DND-41 (cell line): ENCODE measurements at regions not wholly inside any gene's neighbourhood (a gene's known extent, or its start where the extent isn't known, plus 50 kb on each side); places are given as distances from the start of the nearest gene placed in this dataset.

Experiments used
- ATAC-seq: fragments of 200-7000 bp; cut with Tn5 transposase; 3 replicates; pipeline ENCODE4 v1.9.1; 2021; ENCODE audit warnings: low read depth; ENCODE audit not compliant: insufficient read depth
- DNase-seq: peaks from one replicate; pipeline ENCODE4 v3.0.0-alpha.2; 2020
- H2AFZ ChIP-seq: 2 replicates; pipeline ENCODE4 v1.6.0; 2012; ENCODE audit warnings: low read depth, low read length
- H3K27ac ChIP-seq: 2 replicates; pipeline ENCODE4 v1.5.1; 2012; ENCODE audit warnings: low read length, inconsistent platforms
- H3K27me3 ChIP-seq: fragments of 200-600 bp; sonication (generic); 2 replicates; pipeline ENCODE4 v1.6.0; 2012; ENCODE audit warnings: low read length, mild to moderate bottlenecking, inconsistent platforms; ENCODE audit not compliant: insufficient read depth, poor library complexity
- H3K36me3 ChIP-seq: 2 replicates; pipeline ENCODE4 v1.5.1; 2012; ENCODE audit warnings: low read length, inconsistent platforms; ENCODE audit not compliant: insufficient read depth
- H3K4me1 ChIP-seq: 2 replicates; pipeline ENCODE4 v1.5.1; 2012; ENCODE audit warnings: mild to moderate bottlenecking, low read length; ENCODE audit not compliant: insufficient read depth
- H3K4me2 ChIP-seq: 2 replicates; pipeline ENCODE4 v1.6.0; 2012; ENCODE audit warnings: mild to moderate bottlenecking, moderate library complexity, low read length, inconsistent platforms; ENCODE audit not compliant: insufficient read depth
- H3K4me3 ChIP-seq, 2 experiments: fragments of 200-600 bp in 1 of 2; shearing (Covaris generic) in 1 of 2; 2 replicates each; pipeline ENCODE4 v1.5.1; 2012 to 2016; ENCODE audit warnings: inconsistent platforms in 2 of 2, low read length in 2 of 2, mild to moderate bottlenecking in 2 of 2, low read depth in 1 of 2, moderate library complexity in 1 of 2
- H3K79me2 ChIP-seq: 2 replicates; pipeline ENCODE4 v1.6.0; 2012; ENCODE audit warnings: low read length, inconsistent platforms; ENCODE audit not compliant: insufficient read depth
- H3K9ac ChIP-seq: 2 replicates; pipeline ENCODE4 v1.6.0; 2012; ENCODE audit warnings: low read depth, mild to moderate bottlenecking, inconsistent platforms, low read length, moderate library complexity
- H3K9me3 ChIP-seq: 2 replicates; pipeline ENCODE4 v1.5.1; 2012; ENCODE audit warnings: low read length, moderate library complexity, mild to moderate bottlenecking, inconsistent platforms; ENCODE audit not compliant: insufficient read depth, severe bottlenecking
- H4K20me1 ChIP-seq: 2 replicates; pipeline ENCODE4 v1.6.0; 2012; ENCODE audit warnings: low read length; ENCODE audit not compliant: insufficient read depth
- CTCF ChIP-seq: IDR thresholded peaks from 2 replicates; pipeline ENCODE4 v1.5.1; 2012; ENCODE audit warnings: borderline replicate concordance, low read length, moderate library complexity, mild to moderate bottlenecking; ENCODE audit not compliant: poor library complexity, severe bottlenecking; ENCODE audit errors: extremely low read depth
- EZH2 ChIP-seq: IDR thresholded peaks from 3 replicates; pipeline ENCODE4 v1.6.1; 2012; ENCODE audit warnings: borderline replicate concordance, low read depth, mild to moderate bottlenecking, moderate library complexity, low read length, inconsistent platforms; ENCODE audit not compliant: severe bottlenecking

GRCh38 chr3:177358977-177359592, 161.8 kb upstream of the TBL1XR1 start:
- Histone ChIP-seq H2AFZ (peak overlapping the region; percentile 73), H3K9me3 (no peaks in the 10 kb centered on the region), H3K4me1 (peaks cover 45% of the 10 kb centered on the region), H3K27ac (peak overlapping the region; percentile 98), H3K79me2 (no peaks in the 10 kb centered on the region), H4K20me1 (no peaks in the 10 kb centered on the region), H3K4me2 (peak overlapping the region; percentile 67), H3K36me3 (no peaks in the 10 kb centered on the region), H3K27me3 (no peaks in the 10 kb centered on the region), H3K4me3 (peak overlapping the region in 1 of 2 experiments; percentile 55; a peak in 2 of 4 replicates), H3K9ac (peak overlapping the region; percentile 59)
- no peak for DNase-seq
- TF ChIP-seq EZH2 (no peak), CTCF (no peak)
- ATAC-seq, result peak; percentile 47

DNA sequence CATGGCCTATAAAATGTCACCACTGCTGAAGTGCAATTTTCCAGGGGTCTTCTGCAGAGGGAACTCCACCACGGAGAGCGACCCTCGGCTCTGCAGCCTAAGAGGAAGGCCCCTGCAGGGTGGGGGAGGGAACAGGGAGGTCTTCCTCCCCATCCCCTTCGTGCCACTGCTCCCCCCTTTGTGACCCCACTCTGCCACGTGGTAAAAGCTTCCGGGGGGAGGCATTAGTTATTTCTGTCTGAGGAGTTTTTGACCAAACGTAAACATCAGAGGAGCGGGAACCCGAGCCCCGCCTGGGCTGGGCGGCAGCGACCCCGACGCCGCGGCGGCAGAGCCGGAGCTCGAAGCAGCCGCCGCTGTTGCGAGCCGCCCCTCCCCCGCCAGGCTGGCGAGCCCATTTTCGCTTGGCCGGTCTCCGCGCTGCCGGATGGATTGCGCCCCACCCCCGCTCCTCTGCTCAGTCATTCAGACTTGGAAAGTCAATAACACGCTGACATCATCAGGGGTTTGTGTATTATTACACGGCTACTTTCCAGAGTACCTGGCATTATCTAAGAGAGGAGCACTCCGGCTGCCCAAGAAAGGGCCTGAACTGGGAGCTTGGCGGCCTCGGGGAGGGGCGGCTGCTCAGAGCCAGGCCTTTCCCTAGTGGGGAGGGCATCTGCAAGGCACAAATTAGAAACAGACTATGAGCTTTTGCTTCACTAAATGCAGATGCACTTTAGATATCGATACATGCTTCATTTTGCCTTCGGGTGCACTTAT, 162.5 kb upstream of the TBL1XR1 start:
- Histone ChIP-seq H3K27me3 (no peaks in the 10 kb centered on the region), H3K36me3 (no peaks in the 10 kb centered on the region), H3K79me2 (no peaks in the 10 kb centered on the region), H2AFZ (peak overlapping the region; percentile 74), H3K9ac (peak overlapping the region; percentile 59), H3K4me3 (peak overlapping the region in 1 of 2 experiments; percentile 56; a peak in 3 of 4 replicates), H3K4me1 (peaks cover 45% of the 10 kb centered on the region), H3K4me2 (peak overlapping the region; percentile 67), H3K9me3 (no peaks in the 10 kb centered on the region), H4K20me1 (no peaks in the 10 kb centered on the region), H3K27ac (peak overlapping the region; percentile 98)
- TF ChIP-seq EZH2 (no peak), CTCF (peak; percentile 43)
- DNase-seq, result peak; percentile 97
- peak; percentile 93 for ATAC-seq

GRCh38 chr3:177361081-177361938, 164.0 kb upstream of the TBL1XR1 start:
- peak overlapping the region; percentile 62 for H2AFZ ChIP-seq
- H3K9ac ChIP-seq, result peak overlapping the region; percentile 59
- DNase-seq (no peak), ATAC-seq (no peak)
- H3K79me2 ChIP-seq, result no peaks in the 10 kb centered on the region
- H3K27ac ChIP-seq, result peak overlapping the region; percentile 94
- no peaks in the 10 kb centered on the region for H3K9me3 ChIP-seq
- TF ChIP-seq EZH2, result no peak
- no peak overlapping the region; a peak in 1 of 4 replicates for H3K4me3 ChIP-seq
- H3K4me1 ChIP-seq, result peaks cover 45% of the 10 kb centered on the region
- H3K36me3 ChIP-seq, result no peaks in the 10 kb centered on the region
- H3K27me3 ChIP-seq, result no peaks in the 10 kb centered on the region
- H3K4me2 ChIP-seq, result peak overlapping the region; percentile 67
- no peaks in the 10 kb centered on the region for H4K20me1 ChIP-seq
